ENCODE measurements at regions not wholly inside any gene's neighbourhood (a gene's known extent, or its start where the extent isn't known, plus 50 kb on each side); places are given as distances from the start of the nearest gene placed in this dataset.

DNA sequence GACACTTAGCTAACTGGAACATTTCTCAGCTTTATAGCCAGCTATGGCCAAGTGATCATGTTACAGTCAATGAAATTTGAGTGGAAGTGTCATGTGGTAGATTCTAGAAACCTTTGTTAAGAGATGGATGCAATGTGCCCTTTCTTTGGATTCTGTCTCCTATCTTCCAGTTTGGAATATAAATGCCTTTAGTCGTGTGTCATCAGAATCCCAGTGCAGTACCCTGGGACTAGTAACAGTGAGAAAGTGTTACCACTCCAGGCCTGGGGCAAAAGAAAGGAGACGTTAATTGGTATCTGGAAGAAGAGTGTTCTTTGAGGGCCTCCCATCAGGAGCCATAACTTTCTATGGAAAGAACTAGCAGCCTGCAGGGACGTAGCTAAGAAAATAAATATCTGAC is 149.6 kb downstream of the SNX18 start:
- TF ChIP-seq, protein P1, sequence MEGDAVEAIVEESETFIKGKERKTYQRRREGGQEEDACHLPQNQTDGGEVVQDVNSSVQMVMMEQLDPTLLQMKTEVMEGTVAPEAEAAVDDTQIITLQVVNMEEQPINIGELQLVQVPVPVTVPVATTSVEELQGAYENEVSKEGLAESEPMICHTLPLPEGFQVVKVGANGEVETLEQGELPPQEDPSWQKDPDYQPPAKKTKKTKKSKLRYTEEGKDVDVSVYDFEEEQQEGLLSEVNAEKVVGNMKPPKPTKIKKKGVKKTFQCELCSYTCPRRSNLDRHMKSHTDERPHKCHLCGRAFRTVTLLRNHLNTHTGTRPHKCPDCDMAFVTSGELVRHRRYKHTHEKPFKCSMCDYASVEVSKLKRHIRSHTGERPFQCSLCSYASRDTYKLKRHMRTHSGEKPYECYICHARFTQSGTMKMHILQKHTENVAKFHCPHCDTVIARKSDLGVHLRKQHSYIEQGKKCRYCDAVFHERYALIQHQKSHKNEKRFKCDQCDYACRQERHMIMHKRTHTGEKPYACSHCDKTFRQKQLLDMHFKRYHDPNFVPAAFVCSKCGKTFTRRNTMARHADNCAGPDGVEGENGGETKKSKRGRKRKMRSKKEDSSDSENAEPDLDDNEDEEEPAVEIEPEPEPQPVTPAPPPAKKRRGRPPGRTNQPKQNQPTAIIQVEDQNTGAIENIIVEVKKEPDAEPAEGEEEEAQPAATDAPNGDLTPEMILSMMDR (IDR thresholded peaks at IDR 0.05; ENCODE audit: low read depth, low read length): no peak
- TF ChIP-seq EZH2phosphoT487 (IDR thresholded peaks at IDR 0.05; ENCODE audit: low read depth): no peak

Measured in OCI-LY3 (cell line).